GM13976 (cell line): ENCODE measurements at regions not wholly inside any gene's neighbourhood (a gene's known extent, or its start where the extent isn't known, plus 50 kb on each side); places are given as distances from the start of the nearest gene placed in this dataset.

ENCODE experiments used
- DNase-seq: peaks from one replicate; pipeline ENCODE4 v3.0.0; 2012; ENCODE audit warnings: low spot score
- CTCF ChIP-seq: IDR thresholded peaks from 2 replicates; pipeline ENCODE4 v1.5.1; 2012; ENCODE audit warnings: borderline replicate concordance, mild to moderate bottlenecking; ENCODE audit not compliant: insufficient read depth; ENCODE audit errors: extremely low read depth, missing control alignments, control extremely low read depth
- in situ Hi-C: fragments of 300-500 bp; cut with MboI; formaldehyde crosslinking; loops from one replicate; pipeline ENCODE4 v1.12.0; 2022; ENCODE audit warnings: low sequenced_read_pairs, mixed read lengths, inconsistent platforms; ENCODE audit not compliant: unreplicated experiment

- in situ Hi-C loops: no loop called here
- no peak for DNase-seq
- no peak for TF ChIP-seq CTCF
These were observed 462.4 kb upstream of the ACVR2A start for GRCh38 chr2:147382322-147382948.

- in situ Hi-C loops: no loop called here
- no peak for DNase-seq
These were observed 466.4 kb upstream of the ACVR2A start for GRCh38 chr2:147378403-147378802.

GRCh38 chr2:147375073-147375472 is 469.8 kb upstream of the ACVR2A start:
- in situ Hi-C loops: no loop called here
- TF ChIP-seq CTCF: no peak
- DNase-seq: no peak

More at GRCh38 chr2:147378403-147378802, 466.4 kb upstream of the ACVR2A start:
- TF ChIP-seq CTCF: no peak

GRCh38 chr2:147374423-147374811 is 470.4 kb upstream of the ACVR2A start:
- DNase-seq: no peak
- no peak for TF ChIP-seq CTCF
- in situ Hi-C loops: no loop called here

GRCh38 chr2:147373800-147374422 is 470.9 kb upstream of the ACVR2A start:
- no peak for DNase-seq
- in situ Hi-C loops: no loop called here
- TF ChIP-seq CTCF: no peak

GRCh38 chr2:147368306-147368705 is 476.5 kb upstream of the ACVR2A start:
- TF ChIP-seq CTCF: no peak
- in situ Hi-C loops: no loop called here
- DNase-seq: no peak
